Esophagus squamous epithelium (tissue), 4 donors: ENCODE measurements at regions not wholly inside any gene's neighbourhood (a gene's known extent, or its start where the extent isn't known, plus 50 kb on each side); places are given as distances from the start of the nearest gene placed in this dataset.

Experiments
- CTCF ChIP-seq, 6 experiments: fragments of 450-650 bp in 4 of 6; fragments of 200-600 bp in 2 of 6; sonication (generic) in 2 of 6; IDR thresholded peaks; one replicate each; pipeline ENCODE4 v1.5.1; 2016 to 2019; ENCODE audit warnings: antibody characterized with exemption in 6 of 6, mild to moderate bottlenecking in 4 of 6, moderate library complexity in 4 of 6
- POLR2A ChIP-seq, 4 donors: fragments of 450-650 bp; IDR thresholded peaks; one replicate each; pipeline ENCODE4 v1.6.1; 2017; ENCODE audit warnings: antibody characterized with exemption in 4 of 4, mild to moderate bottlenecking in 4 of 4, moderate library complexity in 3 of 4

GRCh38 chr1:17904290-17904689 lies 149.2 kb downstream of the ACTL8 start:
- TF ChIP-seq CTCF (IDR thresholded peaks at IDR 0.05): no peak
- TF ChIP-seq POLR2A (IDR thresholded peaks at IDR 0.05): no peak
